ENCODE measurements at regions not wholly inside any gene's neighbourhood (a gene's known extent, or its start where the extent isn't known, plus 50 kb on each side); places are given as distances from the start of the nearest gene placed in this dataset.

DNA sequence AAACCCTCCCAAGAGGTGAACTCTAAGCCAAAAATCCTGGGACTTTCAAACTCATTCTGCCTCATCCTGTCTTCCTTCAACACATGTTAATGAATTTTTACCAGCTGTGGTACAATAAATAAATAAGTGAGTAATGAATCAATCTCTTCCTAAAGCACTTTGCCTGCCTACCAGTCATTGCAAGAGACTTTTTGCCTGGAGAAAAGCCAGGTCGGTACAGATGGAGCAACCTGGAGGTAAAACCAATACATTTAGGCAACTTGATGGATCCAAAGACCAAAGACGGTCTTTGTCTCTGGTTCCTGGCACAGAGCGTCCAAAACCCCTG is 324.2 kb downstream of the PMP22 start:
- DNase-seq: no peak

DNA sequence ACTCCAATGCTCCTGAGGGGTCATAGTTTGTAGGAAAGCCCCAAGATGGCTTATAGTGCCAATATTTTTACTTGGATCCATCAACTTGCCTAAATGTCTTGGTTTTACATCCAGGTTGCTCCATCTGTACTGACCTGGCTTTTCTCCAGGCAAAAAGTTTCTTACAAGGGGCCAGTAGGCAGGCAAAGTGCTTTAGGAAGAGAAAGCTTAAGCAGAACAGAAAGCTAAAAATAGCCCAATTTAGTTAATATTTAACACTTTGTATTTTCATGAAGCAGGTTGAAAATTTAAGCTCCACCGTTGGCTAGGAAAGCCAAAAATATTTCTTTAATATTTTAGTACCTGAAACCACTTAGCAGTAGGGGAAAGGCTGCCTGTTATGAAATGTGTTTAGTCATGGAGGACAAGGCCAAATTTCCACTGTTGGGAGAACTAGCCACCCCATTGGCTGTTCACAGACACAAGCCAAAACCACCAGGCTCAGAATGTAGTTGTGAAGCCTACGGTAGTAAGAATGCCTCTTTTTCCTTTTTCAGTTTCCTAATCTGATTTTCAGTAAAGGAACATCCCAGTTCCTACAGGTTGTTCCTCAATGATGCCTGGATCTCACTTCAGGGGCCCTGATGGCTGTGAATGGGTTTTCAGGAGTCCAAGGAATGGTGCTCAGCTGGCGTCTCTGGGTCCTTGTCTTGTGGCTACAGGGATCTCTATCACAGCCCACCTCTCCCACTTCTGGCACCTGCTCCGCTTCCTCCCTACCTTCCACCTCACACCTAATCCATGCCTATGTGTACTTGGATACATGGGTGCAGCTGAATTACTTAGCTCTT is 324.8 kb downstream of the PMP22 start:
- DNase-seq: no peak

DNA sequence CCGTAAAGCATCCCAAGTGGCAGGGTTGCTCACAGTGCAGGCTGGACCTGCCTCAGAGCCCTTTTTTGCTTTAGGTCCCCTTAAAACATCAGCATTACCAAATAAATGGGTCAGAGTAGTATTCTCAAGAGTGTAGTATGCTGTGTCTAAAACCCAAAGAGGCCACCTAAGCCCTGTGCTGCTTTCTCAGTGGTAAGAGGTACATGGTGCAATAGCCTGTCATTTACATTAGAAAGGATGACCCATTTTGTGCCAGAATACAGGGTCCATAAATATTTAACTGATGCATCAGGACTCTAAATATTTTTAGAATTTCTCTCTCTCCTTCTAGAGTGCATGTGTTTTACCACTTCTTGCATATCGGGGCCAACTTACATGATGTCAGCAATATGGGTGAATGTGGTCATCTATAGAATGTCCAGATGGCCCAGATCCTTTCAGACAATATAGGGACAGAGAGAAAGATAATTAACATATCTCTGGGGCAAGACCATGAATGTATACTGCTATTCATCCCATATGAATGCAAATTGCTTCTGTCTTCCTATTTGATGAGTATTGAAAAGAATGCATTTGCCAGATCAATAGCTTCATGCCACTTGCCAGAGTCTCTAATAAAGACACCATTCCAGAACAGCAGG is 329.2 kb downstream of the PMP22 start:
- no peak for DNase-seq

DNA sequence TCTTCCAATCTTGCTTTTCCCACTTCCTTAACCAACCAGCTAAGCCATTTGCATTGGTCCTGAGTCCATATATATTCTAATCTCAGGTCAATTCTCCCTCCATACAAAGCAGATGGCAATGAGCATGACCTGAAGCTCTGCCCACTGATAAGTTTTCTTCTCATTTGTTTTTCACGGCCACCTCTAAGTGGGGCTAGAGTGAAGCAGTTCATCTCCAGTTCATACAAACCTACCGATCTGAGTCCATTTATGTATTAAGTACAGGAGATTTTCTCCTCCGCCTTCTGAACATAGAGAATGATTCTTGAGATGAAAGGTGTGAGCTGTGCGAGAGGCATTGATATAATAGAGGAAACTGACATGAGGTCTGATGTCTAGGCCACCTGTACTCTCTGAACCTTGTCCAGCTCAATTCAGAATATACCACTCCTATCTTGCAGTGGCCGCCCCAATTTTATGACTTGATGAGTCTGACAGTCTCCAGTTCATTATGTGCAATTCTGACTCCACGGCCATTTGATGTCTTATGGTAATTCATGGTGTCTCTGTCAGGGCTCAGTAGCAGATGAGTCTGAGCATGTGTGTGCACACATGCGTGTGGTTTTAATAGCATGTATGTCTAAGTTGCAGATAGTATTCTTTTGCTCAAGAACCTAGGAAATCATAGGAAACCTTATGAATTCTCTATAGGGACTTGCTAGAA is 329.8 kb downstream of the PMP22 start:
- no peak for DNase-seq

DNA sequence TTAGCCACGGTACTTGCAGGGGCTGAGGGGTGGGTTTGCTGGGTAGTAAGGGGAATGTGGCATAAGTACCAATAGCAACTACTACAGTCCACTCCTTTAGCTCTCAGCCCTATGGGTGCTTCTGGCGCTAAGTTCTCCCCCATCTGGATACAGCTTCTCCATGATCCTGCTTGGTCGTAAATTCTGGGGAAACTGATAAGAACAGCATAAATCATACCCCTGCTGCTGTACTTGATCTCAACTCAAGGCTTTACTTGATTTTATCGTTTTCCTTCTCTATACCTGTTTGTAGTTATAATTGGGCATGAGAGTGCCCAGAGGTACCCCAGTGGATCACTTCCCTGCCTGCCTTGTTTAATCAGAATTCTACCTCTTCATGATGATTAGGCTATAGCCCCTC is 331.4 kb downstream of the PMP22 start:
- DNase-seq: no peak

DNA sequence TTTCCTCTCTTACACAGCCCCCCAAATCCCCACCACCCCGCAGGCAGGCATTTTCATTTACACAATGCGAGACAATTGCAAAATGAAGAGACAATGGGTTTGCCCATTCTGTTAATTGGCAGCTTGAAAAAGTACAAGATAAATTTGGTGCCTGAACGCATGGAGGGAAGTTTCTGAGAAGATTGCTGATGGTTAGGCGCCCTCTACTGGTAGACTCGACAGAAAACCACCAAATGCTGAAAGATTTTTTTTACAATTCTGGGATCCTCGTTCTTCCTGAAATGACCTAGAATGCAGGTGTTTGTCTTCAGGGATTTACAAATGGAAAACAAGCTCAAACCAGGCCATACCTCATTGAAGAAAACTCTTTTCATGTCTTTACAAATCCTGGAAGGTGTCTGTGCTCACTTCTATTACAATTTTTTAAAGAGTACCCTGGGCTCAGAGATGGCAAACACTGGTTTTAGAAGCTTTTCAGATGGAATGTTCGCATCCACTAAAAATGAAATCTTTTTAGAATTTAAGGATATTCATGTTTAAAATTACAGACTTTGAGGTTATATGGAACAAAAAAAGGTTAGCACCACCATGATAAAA is 338.5 kb downstream of the PMP22 start:
- peak; percentile 49 for DNase-seq

DNA sequence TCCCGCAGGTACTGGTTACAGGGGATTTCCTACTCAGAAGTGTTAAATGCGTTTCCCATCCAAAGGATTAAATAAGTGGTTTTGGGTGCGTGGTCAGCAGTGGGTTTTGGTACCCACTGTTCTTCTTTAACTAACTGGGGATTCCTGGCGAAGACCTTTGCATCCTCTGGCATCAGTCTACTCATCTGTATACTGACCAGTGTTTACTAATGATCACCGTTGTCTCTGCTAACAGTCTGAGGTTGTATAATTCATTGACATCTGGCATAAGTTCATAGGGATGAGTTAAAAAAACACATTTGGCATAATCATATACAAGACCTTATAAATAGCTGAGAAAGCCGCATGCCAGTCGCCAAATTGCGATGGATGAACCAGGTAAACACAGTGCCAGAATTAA is 339.1 kb downstream of the PMP22 start:
- DNase-seq: no peak

DNA sequence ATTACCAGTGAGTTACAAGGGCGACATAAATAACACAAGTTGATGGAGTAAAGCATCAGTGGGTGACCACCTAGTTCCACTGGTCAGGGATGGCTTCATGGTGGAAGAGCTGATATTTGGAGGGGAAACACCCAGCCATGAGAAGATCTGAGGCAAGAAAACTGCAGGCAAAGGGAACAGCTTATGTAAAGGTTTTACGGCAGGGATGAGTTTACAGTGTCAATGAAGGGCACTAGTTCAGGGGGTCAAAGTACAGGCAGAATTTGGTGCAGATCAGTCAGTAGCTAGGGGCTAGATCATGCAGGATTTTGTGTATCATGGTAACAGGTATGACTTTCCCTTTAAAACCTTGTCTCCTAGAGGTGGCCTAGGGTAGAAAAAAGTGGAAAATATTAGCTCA is 339.6 kb downstream of the PMP22 start:
- DNase-seq: no peak

DNA sequence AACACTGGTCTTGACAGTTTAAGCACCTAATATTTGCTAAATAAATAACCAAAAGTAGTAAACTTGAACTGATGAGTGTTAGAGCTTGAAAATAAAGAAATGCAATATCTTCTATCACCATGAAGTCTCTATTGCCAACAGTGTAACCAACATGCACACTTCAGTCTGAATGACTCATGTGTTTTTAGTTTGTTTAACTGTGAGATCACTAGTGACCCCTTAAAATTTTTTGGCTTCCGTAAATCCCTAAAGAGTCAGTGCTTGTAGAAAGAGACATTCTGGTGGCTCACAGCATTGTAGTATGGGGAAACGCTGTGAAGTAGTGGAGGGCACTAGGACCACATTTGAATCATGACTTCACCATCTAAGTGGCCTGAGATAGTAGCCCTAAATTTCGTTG is 341.1 kb downstream of the PMP22 start:
- no peak for DNase-seq

DNA sequence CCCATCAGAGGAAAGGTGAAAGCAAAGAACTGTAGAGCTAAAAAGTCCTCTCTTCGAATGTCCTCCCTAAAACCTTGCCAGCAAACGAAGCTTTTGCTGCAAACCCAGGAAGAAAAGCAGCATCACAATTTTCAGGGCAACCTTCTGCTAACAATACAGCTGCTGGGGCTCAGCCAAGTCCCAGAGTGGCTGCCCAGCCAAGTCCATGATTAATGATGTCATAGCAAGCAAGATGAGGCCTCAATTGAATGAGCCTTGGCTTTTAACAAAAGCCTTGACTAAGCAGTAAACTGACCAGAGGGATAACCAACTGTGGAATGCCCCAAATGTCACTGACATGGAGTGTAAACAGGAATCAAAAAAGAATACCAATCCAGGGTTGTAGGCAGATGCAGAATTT is 342.7 kb downstream of the PMP22 start:
- no peak for DNase-seq

DNA sequence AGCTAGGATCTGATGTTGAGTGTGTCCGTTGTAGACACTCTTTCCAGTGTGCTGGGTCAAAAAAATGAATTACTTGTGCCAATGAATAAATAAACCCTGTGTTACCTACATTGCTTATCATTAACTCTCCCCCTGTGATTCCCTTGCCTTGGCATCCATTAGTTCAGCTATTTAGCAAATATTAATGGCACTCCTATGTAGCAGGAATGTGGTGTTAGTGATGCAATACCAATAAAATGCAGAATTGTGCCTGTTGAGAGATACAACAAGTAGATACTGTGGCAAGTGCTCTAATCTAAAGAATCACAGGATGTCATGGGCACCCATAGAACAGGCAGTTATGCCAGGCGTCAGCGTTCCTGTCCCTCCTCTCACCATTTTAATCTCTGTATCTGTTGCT is 343.2 kb downstream of the PMP22 start:
- no peak for DNase-seq

DNA sequence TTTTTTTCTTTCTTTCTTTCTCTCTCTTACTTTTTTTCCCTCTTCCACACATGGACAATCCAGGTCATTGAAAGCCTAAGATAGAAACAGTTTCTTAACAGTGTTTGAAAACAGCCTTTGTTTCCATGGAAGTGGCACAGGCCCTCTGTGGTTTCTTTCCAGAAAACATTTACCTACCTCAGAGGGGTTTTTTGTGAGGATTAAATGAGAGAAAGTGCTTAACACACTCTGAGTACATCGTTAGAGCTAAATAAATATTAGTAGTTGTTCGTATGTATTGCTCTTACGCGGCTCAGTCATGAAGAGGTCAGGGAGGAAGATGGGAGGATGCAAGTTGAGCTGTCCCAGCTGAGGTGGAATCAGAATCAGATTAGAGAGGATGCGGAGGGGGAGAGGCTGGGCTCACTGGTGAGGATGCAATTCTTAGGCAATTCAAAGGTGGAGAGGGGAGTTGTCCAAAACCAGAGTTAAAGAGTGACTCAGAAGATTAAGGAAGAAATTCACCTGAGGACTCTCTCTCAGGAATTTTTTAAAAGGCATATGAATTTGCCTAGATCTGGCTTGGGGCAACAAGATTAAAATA is 345.4 kb downstream of the PMP22 start:
- DNase-seq: no peak

DNA sequence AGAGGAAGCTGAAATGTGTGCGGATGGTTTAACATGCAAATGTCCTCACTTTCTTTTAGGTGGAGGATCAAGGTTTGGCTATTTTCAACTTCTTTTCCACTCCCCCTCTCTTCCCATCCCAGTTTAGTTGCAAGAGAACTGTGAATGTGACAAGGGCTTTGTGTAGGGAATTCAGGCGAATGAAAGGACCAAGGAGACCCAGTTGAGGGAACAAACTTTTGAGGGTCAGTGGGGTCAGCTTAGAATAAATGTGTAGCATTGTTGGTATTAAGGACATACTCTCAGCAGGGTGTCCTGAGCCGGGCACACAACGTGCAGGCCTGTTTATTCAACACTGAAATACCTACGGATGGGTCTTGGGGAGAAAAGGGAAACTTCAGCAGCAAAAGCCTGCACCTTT is 346.0 kb downstream of the PMP22 start:
- DNase-seq: no peak

DNA sequence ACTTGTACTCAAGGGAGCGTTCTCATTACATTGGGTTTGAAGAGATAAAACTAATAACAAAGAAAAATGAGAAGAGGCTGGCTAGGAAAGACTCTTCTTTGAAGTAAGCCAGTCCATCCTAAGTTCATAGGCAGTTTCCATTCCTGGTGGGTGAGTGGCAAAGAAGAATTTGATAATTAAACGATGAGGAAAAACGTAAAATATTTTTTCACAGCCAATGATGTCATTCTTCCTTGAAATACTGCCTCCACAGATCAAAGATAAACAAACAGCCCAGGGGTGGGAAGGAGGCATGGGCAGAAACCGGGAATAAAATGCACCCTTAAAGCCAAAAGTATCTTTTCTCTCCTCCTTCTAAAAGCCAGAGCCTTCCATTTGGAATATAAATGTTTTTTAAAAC is 346.6 kb downstream of the PMP22 start:
- no peak for DNase-seq

DNA sequence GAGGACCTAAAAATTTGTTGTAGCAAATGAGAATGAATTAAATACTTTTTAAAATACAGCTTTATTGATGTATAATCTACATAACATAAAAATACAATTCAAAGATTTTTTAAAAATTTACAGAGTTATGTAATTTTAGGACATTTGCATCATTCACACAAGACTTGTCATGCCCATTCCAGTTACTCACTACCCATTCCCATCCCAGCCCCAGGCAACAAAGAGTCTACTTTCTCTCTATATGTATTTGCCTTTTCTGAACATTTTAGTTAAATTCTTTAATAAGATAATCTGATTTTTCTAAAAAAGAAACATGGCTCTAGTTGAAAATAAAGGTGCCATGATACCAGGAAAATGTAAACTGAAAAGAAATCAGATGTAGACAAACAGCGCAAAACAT is 354.2 kb downstream of the PMP22 start:
- DNase-seq: no peak

DNA sequence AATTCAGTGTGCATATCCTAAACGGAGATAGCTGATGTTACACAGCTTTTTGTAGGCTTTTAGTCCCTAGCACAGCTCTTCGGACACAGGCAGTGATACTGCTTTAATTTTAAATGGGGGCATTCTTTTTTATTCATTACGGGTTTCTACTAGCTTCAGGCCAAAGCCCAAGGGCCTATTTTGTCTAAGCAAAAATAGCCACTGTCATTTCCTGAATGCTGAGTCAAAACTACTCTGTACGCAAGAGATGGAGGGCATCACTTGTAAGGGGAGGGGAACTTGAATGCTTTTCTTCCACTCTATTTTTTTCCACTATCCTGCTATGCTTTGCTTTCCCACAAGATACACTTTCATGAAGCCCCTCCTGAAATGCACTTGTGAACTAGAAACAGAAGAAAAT is 360.7 kb downstream of the PMP22 start:
- DNase-seq: no peak

DNA sequence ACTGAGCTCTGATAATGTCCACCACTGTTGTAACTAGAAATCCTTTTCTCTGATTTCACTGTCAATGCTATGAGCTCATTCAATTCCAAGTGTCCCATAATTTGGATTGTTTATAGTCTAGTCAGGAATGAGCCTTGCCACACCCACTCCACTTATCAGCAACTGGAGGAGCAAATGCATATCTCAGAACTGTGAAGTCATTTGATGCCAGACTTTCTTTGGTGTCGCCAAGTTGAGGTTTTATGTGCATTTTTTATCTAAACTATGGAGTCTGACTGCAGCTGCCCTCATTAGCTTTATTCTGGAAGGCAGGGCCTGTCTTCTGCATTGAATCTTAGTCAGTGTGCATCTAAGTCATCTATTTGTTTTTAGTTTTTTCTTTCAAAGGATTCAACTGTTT is 361.3 kb downstream of the PMP22 start:
- DNase-seq: no peak

DNA sequence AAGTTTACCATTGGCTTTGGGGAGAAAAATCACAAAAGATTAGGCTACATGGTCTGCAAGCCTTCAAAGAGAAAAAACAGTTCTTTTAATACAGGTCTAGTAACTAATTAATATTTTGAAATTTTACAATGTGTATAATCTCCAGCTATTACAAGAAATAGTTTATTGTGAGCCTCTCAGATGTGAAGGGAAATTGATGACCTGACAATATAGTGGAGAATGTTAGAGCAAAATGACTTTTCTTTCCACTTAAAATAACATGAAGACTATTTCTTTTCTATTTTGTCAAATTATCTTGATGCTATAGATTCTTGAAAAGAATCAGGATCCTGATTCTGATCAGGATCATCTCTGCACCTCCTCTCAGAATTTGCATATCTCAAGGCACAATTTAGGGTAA is 362.3 kb downstream of the PMP22 start:
- DNase-seq: no peak

DNA sequence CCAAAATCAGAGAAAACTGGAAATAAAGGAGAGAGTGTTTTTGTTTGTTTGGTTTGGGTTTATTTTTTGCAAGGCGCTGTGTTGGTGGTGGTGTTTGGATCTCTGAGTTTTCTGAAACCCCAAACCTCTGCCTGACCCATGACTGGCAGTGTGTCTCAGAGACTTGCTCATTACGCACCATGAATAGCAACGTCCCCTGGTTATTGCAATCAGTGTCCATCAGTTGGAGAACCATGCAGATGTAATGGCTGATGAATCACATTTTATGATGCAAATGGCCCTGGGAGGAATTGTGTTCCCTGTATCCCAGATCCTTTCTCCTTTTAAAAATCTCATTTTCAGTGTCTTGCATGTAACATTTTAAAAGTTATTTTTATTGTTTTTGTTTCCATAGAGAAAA is 362.8 kb downstream of the PMP22 start:
- no peak for DNase-seq

DNA sequence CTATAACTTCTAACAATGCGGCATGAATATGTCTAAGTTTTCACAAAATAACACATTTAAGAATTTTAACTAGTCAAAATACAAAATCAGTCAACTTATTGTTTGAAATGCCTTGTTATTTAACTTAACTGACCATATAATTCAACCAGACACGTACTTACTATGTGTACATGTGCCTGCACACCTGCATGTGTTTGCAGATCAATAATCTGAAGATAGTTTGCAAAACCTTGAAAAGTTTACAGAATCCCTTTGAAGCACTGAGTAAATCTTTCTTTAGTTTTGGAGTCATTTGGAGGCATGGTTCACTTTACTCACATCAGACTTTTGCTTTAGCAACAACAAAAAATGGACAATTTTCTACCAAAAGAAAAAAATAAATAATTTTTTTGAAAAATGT is 363.8 kb downstream of the PMP22 start:
- no peak for DNase-seq

DNA sequence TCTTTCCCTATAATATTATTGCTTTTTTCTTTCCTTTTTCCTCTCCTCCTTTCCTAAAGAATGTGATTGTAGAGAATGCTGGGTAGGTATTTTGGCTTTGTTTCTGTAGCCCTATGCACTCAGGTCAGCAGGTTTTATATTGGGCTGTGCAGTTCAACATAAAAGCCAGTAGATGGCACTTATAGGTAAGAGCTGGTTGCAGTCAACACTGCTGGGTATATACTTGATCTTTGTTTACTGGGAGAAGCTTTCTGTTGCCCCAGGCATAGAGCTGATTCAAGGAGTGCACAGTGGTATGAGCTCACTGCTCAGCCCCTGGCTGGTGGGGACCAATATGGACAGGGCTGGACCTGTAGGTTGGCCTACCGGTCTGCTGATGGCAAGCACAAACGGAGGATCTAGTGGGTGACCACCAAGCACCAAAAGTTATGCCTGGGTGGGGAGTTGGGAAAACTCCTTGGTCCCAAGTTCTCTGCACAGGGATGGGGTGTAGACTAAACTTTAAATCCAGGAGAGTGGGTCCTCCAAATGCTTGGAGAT is 378.9 kb downstream of the PMP22 start:
- no peak for DNase-seq

DNA sequence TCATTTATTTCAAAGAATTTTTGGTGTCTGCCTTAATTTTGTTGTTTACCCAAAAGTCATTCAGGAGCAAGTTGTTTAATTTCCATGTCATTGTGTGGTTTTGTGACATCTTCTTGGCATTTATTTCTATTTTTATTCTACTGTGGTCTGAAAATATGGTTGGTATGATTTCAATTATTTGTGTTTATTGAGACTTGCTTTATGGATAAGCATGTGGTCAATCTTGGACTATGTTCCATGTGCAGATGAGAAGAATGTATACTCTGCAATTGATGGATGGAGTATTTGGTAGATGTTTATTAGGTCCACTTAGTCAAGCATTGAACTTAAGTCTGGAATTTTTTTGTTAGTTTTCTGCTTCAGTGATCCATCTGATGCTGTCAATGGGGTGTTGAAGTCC is 383.0 kb downstream of the PMP22 start:
- DNase-seq: no peak
